Activated CD4-positive, alpha-beta memory T cell treated with anti-CD3 and anti-CD28 coated beads, Interleukin-2, amount 10 ng/mL, durations not matched to agents 7 days and 5 days (primary cell): ENCODE measurements at regions not wholly inside any gene's neighbourhood (a gene's known extent, or its start where the extent isn't known, plus 50 kb on each side); places are given as distances from the start of the nearest gene placed in this dataset.
"Not testable (repeated sequence)": the region's sequence is repeated elsewhere in the genome, so short reads cannot be mapped to it uniquely, and the experiment has no call there.

ENCODE experiments used
- CTCF ChIA-PET: fragments of 350-600 bp; sonication (Branson Sonifier 250); formaldehyde crosslinking; loops from one replicate; lab custom pipeline; 2021; ENCODE audit warnings: antibody characterized with exemption, inconsistent platforms; lab: Charles Lee
- POLR2A ChIA-PET: fragments of 350-600 bp; sonication (Branson Sonifier 250); formaldehyde crosslinking; loops from one replicate; lab custom pipeline; 2021; ENCODE audit warnings: antibody characterized with exemption; lab: Charles Lee
- DNase-seq: peaks from one replicate; pipeline ENCODE4 v3.0.0-alpha.2; 2020
- H3K27ac Mint-ChIP-seq: one replicate; pipeline ENCODE4 v1.8.0; 2021; ENCODE audit warnings: mild to moderate bottlenecking, mixed read lengths
- H3K27me3 Mint-ChIP-seq: one replicate; pipeline ENCODE4 v1.8.0; 2021; ENCODE audit warnings: mixed read lengths
- H3K36me3 Mint-ChIP-seq: one replicate; pipeline ENCODE4 v1.8.0; 2021; ENCODE audit warnings: low read depth, mixed read lengths
- H3K4me1 Mint-ChIP-seq: one replicate; pipeline ENCODE4 v1.8.0; 2021; ENCODE audit warnings: mixed read lengths
- H3K4me3 Mint-ChIP-seq: one replicate; pipeline ENCODE4 v1.8.0; 2021; ENCODE audit warnings: mild to moderate bottlenecking, mixed read lengths
- H3K9me3 Mint-ChIP-seq: one replicate; pipeline ENCODE4 v1.8.0; 2021; ENCODE audit warnings: mixed read lengths

DNA sequence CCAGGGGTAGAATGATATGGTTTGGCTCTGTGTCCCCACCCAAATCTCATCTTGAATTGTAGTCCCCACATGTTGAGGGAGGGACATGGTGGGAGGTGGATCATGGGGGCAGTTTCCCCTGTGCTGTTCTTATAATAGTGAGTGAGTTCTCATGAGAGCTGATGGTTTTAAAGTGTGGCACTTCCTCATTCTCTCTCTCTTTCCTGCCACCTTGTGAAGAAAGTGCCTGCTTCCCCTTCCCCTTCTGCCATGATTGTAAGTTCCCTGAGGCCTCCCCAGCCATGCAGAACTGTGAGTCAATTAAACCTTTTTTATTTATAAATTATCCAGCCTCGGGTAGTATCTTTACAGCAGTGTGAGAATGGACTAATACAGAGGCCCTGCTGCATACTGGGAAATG, 201.1 kb downstream of the LARP7 start:
- H3K27ac Mint-ChIP-seq, CTCF ChIA-PET, H3K27me3 Mint-ChIP-seq, DNase-seq, H3K36me3 Mint-ChIP-seq, H3K4me3 Mint-ChIP-seq, H3K4me1 Mint-ChIP-seq, POLR2A ChIA-PET, H3K9me3 Mint-ChIP-seq: not testable (repeated sequence)

DNA sequence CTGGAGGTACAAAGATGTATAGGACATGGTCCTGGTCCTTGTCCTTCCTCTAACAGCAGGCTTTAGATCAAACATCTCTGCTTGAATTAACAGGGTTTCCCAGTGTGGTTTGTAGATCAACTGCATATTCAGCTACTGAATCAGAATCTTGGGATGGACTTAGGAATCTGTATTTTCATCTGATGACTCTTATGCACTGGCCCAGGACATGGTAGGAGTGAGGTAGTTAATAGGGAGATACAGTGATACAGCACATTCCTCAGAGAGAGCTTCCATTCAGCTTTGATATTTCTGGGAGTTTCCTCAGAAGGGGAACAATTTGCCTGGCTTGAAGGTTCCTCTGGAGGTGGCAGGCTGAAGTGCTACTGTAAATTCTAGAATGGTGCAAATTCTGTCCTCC, 203.1 kb downstream of the LARP7 start:
- no peaks in the 10 kb centered on the region for H3K9me3 Mint-ChIP-seq
- ChIA-PET CTCF (interaction anchor here (0.7 kb wide), 1 partner anchor 112 kb away, joined by 3 read pairs; no protein-coding TSS in a partner anchor), POLR2A (no interaction called here)
- H3K36me3 Mint-ChIP-seq: no peaks in the 10 kb centered on the region
- no peak for DNase-seq
- H3K27me3 Mint-ChIP-seq: no peaks in the 10 kb centered on the region
- H3K4me1 Mint-ChIP-seq: no peaks in the 10 kb centered on the region
- H3K27ac Mint-ChIP-seq: no peak overlapping the region
- no peak overlapping the region for H3K4me3 Mint-ChIP-seq

DNA sequence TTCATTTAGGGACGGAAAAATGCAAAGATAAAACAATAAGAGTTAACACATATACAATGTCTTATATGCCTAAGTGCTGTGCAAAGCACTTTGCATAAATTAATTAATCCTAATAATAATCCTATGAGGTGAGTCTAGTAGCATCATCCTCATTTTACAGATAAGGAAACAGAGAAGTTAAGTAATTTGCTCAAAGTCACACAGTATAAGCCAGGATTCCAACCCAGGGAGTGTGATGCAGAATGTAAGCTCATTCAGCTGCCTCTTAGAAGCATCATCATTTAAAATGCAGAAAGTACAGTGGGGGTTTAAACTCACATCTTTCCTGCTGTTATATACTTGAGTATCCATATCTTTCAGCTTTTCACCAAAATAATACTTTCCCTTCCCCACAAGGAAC, 203.7 kb downstream of the LARP7 start:
- no peaks in the 10 kb centered on the region for H3K9me3 Mint-ChIP-seq
- CTCF ChIA-PET: no interaction called here
- H3K4me3 Mint-ChIP-seq: no peak overlapping the region
- H3K27me3 Mint-ChIP-seq: no peaks in the 10 kb centered on the region
- H3K36me3 Mint-ChIP-seq: no peaks in the 10 kb centered on the region
- DNase-seq: no peak
- H3K4me1 Mint-ChIP-seq: no peaks in the 10 kb centered on the region
- H3K27ac Mint-ChIP-seq: no peak overlapping the region
- POLR2A ChIA-PET: no interaction called here

DNA sequence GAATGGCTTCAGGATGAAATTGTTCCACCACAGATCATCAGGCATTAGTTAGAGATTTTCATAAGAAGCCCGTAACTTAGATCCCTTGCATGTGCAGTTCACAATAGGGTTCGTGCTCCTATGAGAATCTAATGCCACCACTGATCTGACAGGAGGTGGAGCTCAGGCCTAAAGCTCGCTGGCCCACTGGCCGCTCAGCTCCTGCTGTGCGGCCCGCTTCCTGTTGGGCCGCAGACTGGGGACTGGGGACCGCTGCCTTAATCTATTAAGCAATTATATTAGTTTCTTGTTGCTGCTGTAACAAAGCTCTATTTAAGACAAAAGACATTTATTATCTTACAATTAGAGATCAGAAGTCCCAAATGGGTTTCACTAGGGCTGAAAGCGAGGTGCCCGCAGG, 205.6 kb downstream of the LARP7 start:
- no peaks in the 10 kb centered on the region for H3K4me1 Mint-ChIP-seq
- no peak overlapping the region for H3K27ac Mint-ChIP-seq
- no peaks in the 10 kb centered on the region for H3K9me3 Mint-ChIP-seq
- H3K4me3 Mint-ChIP-seq: no peak overlapping the region
- ChIA-PET CTCF (no interaction called here), POLR2A (no interaction called here)
- H3K36me3 Mint-ChIP-seq: no peaks in the 10 kb centered on the region
- DNase-seq: no peak
- H3K27me3 Mint-ChIP-seq: no peaks in the 10 kb centered on the region

DNA sequence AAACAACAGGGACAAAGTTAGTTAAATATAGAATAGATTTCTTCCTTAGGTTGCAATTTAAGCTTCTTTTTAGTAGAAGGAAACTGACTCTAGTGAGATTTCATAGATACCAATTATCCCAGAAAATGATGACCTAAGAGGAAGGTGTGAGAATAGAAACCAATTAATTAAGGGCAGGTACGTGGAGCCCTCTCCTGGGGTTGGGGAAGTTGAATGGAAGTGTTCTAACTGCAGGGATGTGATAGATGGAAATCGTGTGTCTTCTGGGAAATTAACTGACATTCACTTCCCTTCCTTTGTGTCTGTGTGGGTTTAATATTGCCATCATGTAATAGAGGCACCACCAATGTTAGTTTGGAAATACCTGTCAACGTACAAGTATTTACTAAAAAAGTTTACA, 204.1 kb upstream of the ANK2 start:
- Mint-ChIP-seq H3K4me3 (no peak overlapping the region), H3K4me1 (no peaks in the 10 kb centered on the region)
- POLR2A ChIA-PET: no interaction called here

DNA sequence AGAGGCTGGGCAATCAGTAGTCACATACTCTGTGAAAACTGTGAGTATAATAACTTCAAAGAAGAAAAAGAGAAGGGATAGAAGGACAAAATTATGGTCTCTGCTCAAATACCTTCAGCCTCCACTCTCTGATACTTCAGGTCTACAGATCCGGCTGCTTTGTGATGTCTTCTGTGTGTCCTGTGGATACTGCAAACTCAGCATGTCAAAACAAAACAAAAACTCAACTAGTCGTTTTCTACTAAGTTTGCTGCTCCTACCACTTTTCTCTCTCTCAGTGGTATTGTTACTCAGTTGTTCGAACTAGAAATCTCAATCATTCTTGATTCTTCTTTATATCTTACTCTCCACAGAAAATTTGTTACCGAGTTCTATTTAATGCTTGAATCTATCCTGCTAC, 202.4 kb upstream of the ANK2 start:
- Mint-ChIP-seq H3K27me3 (no peaks in the 10 kb centered on the region), H3K4me3 (no peak overlapping the region), H3K9me3 (no peaks in the 10 kb centered on the region), H3K27ac (no peak overlapping the region), H3K36me3 (no peaks in the 10 kb centered on the region), H3K4me1 (no peaks in the 10 kb centered on the region)
- DNase-seq: no peak
- CTCF ChIA-PET: no interaction called here
- POLR2A ChIA-PET: no interaction called here

More for the DNA sequence above, 204.1 kb upstream of the ANK2 start:
- CTCF ChIA-PET: no interaction called here
- no peak for DNase-seq
- no peak overlapping the region for H3K27ac Mint-ChIP-seq
- H3K36me3 Mint-ChIP-seq: no peaks in the 10 kb centered on the region
- no peaks in the 10 kb centered on the region for H3K27me3 Mint-ChIP-seq
- no peaks in the 10 kb centered on the region for H3K9me3 Mint-ChIP-seq

DNA sequence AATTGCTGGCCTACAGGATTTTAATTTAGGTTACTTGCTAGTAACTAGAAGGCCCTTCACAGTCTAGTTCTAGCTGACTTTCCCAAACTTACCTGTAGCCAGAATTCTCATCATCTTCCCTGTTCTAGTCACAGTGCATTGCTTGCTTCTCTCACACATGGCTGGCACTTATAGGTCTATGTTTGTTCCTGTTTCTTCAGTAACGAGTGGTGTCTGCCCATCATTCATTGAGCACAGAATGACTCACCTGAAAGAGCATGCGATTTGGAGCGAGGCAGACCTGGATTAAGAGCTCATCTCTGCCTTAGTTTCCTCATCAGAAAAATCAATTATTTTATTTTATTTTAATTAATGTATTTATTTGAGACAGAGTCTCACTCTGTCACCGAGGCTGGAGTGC, 201.7 kb upstream of the ANK2 start:
- CTCF ChIA-PET: no interaction called here
- Mint-ChIP-seq H3K27ac (no peak overlapping the region), H3K27me3 (no peaks in the 10 kb centered on the region), H3K36me3 (no peaks in the 10 kb centered on the region), H3K9me3 (no peaks in the 10 kb centered on the region), H3K4me3 (no peak overlapping the region), H3K4me1 (no peaks in the 10 kb centered on the region)
- POLR2A ChIA-PET: no interaction called here
- DNase-seq: no peak

DNA sequence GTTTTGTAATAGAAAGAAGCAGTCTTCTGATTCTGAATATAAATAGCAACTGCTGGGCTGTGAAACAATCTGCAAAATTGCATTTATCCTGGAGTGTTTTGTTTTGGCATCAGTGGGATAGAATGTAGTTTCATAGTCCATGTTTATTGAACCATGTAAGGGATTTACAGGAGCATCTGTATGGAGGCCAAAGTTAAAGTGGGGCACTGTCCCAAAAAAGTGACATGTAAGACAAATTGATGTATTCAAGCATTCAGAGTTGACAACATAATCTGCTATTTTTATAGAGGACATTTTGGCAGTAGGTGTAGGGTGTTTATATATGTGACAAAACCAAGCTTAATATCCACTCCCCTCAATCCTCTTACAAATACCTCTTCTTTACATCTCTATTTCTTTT, 200.5 kb upstream of the ANK2 start:
- ChIA-PET CTCF (no interaction called here), POLR2A (no interaction called here)
- no peaks in the 10 kb centered on the region for H3K9me3 Mint-ChIP-seq

DNA sequence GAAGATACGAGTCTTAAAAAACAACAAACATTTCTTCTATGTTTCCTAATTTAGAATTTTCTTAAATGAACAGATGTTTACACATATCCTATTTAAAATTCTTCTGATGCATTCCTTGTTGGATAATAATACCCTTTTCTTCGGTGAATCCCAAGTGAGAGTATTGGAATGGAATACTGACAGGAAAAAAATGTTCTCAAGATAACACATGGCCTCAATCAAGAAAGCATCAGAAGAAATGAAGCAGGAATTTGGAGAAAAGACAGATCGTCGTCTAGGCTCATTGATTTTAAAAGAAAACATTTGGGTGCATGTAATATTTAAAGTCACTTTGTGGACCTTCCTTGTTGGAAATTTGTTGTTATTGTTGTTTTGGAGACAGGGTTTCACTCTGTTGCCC, 196.9 kb upstream of the ANK2 start:
- Mint-ChIP-seq H3K36me3 (no peaks in the 10 kb centered on the region), H3K27ac (no peak overlapping the region), H3K27me3 (peaks cover 3% of the 10 kb centered on the region), H3K4me1 (no peaks in the 10 kb centered on the region), H3K9me3 (no peaks in the 10 kb centered on the region), H3K4me3 (no peak overlapping the region)
- CTCF ChIA-PET: no interaction called here
- POLR2A ChIA-PET: no interaction called here
- no peak for DNase-seq

More for the DNA sequence above, 200.5 kb upstream of the ANK2 start:
- Mint-ChIP-seq H3K27me3 (peaks cover under 1% of the 10 kb centered on the region), H3K27ac (no peak overlapping the region), H3K36me3 (no peaks in the 10 kb centered on the region), H3K4me1 (no peaks in the 10 kb centered on the region), H3K4me3 (no peak overlapping the region)
- no peak for DNase-seq

DNA sequence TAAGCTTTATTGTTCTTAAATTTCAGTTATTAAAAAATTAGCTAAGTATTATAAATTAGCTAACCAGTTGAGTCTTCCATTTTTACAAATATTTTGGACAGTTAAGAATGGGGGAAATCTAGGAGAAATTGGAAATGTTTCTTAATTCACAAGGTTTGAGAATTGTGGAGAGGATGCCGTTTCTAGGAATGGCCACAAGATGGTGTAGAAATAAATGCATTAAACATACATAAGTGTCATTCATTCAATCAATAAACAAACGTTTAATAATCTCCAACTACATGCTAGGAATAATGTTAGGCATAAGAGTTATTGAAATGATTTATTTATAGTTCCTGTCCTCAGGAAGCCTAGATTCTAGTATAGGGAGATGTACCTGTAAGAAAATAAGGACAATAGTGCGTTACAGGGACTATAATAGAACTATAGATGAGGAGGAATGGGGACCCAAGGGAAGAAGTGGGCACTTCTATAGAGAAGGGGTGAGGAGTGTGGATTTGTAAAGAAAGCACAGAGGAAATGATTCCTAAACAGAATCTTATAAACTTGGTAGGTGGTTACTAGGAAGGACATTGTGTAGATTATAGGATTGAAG, 195.7 kb upstream of the ANK2 start:
- H3K4me1 Mint-ChIP-seq: no peaks in the 10 kb centered on the region

DNA sequence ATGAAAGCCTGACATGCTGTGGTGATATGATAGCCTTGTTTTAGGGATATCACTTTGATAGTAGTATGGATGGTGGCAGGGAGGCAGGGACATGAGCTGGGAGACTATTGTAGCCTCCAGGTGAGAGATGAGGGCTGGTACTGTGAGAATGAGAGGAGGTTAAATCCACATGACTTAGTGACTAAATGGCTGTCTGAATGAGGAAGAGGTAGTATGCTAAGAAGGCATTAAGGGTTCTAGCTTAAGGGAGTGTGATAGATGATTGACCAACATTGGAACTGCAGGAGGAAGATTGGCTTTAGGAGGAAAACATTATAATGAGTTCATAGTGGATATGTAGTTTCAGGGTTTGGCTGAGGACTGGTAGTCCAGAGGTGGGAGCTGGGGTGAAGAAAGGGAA, 195.0 kb upstream of the ANK2 start:
- Mint-ChIP-seq H3K4me3 (no peak overlapping the region), H3K27ac (no peak overlapping the region), H3K9me3 (no peaks in the 10 kb centered on the region), H3K4me1 (no peaks in the 10 kb centered on the region), H3K27me3 (peaks cover 3% of the 10 kb centered on the region), H3K36me3 (no peaks in the 10 kb centered on the region)
- CTCF ChIA-PET: no interaction called here
- POLR2A ChIA-PET: no interaction called here
- no peak for DNase-seq

More for the DNA sequence above, 195.7 kb upstream of the ANK2 start:
- H3K36me3 Mint-ChIP-seq: no peaks in the 10 kb centered on the region
- no peaks in the 10 kb centered on the region for H3K9me3 Mint-ChIP-seq
- no peak overlapping the region for H3K4me3 Mint-ChIP-seq
- peaks cover 3% of the 10 kb centered on the region for H3K27me3 Mint-ChIP-seq
- no peak for DNase-seq
- no peak overlapping the region for H3K27ac Mint-ChIP-seq
- ChIA-PET CTCF (no interaction called here), POLR2A (no interaction called here)

DNA sequence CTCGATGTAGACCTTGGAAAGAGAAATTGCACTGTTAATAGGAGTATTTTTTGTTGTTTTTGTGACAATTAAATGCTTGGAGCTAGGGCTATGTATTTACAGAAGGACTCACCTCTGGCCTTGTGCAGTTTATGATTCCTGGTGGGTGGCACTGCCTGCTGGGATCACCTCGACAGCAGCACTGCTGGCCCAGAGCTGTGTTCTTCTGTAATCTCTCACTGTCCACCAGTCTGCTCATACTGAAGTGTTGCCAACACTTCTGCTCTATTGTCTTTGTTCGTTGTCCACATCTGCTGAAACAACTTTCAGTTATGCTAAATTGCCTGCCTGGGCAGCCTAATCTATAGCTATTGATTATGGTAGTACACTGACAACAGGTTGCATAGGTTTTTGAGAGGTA, 194.4 kb upstream of the ANK2 start:
- Mint-ChIP-seq H3K27ac (no peak overlapping the region), H3K4me3 (no peak overlapping the region), H3K9me3 (no peaks in the 10 kb centered on the region), H3K4me1 (no peaks in the 10 kb centered on the region), H3K36me3 (no peaks in the 10 kb centered on the region), H3K27me3 (peaks cover 5% of the 10 kb centered on the region)
- no peak for DNase-seq
- ChIA-PET POLR2A (no interaction called here), CTCF (no interaction called here)

DNA sequence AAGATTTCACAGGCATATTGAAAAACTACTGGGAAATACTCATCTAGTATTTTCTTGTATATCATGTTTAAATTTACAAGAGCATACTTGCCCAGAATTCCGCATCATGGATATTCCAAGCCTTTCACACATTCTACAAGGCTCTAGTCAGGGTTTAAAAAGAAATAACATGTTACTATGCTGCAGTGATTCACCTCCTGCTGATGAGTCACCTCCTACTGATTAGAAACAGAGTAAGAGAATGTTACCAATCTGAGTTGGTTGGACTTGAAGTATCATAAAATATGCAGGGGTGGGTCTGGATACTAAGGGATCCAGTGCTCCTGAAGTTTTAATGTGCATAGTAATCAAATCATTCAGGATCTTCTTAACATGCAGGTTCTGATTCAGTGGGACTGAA, 192.0 kb upstream of the ANK2 start:
- ChIA-PET POLR2A (no interaction called here), CTCF (no interaction called here)
- Mint-ChIP-seq H3K27ac (no peak overlapping the region), H3K27me3 (peaks cover 5% of the 10 kb centered on the region), H3K9me3 (no peaks in the 10 kb centered on the region), H3K4me1 (no peaks in the 10 kb centered on the region), H3K36me3 (no peaks in the 10 kb centered on the region), H3K4me3 (no peak overlapping the region)
- DNase-seq: no peak

DNA sequence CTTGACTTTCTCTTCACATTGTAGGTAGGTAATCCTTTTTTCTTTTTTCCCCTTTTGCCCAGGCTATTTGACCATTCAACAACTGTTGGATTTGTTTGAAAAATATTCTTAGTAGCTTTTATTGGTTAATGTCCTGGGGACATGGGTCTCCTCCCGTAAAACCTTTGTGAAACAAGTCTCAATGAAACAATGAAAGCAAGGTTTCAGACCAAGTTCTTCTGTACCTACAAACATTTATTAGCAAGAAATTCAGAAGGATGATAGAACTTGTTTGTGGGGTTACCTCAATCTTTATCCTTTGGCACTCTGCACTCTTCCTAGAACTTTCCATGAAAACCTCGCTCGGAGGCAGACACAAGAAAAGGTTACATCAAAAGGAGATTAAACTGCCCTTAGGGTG, 190.7 kb upstream of the ANK2 start:
- DNase-seq: no peak
- CTCF ChIA-PET: no interaction called here
- Mint-ChIP-seq H3K27me3 (peaks cover 5% of the 10 kb centered on the region), H3K4me1 (no peaks in the 10 kb centered on the region), H3K27ac (no peak overlapping the region), H3K9me3 (no peaks in the 10 kb centered on the region), H3K36me3 (no peaks in the 10 kb centered on the region), H3K4me3 (no peak overlapping the region)
- POLR2A ChIA-PET: no interaction called here
